Mucosa of gallbladder (tissue), 1 donor: ENCODE measurements at regions not wholly inside any gene's neighbourhood (a gene's known extent, or its start where the extent isn't known, plus 50 kb on each side); places are given as distances from the start of the nearest gene placed in this dataset.
"Not testable (repeated sequence)": the region's sequence is repeated elsewhere in the genome, so short reads cannot be mapped to it uniquely, and the experiment has no call there.

Experiments used
- DNase-seq: peaks from one replicate; pipeline ENCODE4 v3.0.0-alpha.2; 2020; ENCODE audit warnings: low spot score
- donor health status: DM: no; HTN: no; CAD: no.

DNA sequence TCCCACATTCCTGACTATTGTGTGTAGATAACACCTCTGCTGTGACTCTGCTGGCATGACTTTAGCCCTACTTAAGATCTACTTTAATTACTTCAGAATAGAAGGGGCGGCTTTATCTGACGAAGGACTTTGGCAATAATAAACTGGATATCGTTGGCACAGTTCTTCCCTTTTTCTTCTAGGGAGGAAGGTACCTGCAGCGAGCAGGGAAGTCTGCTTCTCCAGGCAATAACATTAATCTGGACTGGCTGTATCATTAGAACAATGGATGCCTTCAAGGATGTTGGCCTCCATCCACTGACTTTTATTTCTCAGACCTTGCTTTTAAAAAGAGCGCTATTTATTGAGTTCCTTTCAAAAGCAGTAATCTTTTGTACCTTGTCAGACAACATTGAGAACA lies 172.6 kb upstream of the THSD7A start:
- DNase-seq = no peak

DNA sequence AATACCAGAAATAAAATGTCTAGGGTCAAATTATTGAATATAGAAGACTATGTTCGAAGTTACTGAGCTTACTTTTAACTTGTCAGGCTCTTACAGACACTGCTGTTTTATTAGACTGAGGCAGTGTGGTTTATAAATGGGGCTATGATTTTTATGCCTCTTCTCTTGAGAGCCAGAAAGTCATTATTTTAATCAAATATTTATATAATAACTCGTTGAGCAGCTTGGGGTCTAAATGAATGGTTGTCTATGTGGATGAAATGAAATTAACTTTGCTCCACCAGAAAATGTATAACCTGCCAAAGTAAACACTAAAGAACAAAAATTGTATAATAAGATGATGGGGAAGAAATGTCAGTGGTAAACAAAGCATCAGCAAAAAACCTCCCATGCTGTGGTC lies 175.6 kb upstream of the THSD7A start:
- DNase-seq = no peak

DNA sequence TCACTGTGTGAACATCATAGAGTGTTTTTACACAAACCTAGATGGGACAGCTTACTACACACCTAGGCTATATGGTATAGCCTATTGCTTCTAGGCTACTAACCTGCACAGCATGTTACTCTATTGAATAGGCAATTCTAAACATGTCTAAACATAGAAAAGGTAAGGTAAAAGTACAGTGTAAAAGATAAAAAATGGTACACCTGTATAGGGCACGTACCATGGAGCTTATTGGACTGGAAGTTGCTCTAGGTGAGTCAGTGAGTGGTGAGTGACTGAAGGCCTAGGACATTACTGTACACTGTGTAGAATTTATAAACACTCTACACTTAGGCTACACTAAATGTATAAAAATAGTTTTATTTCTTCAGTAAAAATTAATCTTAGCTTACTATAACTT lies 182.0 kb upstream of the THSD7A start:
- DNase-seq = no peak

DNA sequence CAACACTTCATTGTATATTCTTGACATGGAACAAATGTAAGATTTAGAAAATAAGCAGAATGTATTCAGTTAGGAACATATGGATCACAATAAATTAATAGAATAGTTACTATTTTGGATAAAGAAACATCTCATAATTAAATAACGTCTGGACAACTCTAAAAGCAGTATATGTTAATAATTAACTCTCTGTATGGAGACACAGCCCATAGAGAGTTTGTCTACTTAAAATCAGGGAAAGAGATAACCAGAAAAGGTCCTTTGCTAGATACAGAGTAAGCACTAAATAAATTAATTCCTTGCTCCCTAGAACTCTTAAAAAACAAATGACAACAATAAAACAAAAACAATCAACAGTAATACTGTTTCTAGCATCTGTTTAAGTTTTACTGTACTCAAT lies 184.4 kb upstream of the THSD7A start:
- DNase-seq = no peak

DNA sequence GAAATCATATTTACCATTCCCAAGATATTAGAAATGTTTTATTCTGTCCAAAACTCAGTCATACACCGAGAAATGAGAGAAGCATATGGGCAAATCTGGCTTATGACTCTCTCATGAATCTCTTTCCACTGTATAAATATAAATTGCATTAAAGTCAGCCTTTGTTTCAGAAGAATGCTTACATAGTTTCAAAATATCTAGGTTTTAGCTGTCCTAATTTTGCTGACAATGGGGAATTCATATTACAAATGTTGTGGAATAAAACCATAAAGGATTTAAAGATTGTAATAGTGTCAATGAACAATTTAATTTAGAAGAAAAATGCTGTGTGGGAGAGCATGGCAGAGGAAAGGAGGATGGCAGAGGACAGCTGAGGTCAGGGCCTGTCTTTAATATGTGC lies 185.0 kb upstream of the THSD7A start:
- DNase-seq = no peak

DNA sequence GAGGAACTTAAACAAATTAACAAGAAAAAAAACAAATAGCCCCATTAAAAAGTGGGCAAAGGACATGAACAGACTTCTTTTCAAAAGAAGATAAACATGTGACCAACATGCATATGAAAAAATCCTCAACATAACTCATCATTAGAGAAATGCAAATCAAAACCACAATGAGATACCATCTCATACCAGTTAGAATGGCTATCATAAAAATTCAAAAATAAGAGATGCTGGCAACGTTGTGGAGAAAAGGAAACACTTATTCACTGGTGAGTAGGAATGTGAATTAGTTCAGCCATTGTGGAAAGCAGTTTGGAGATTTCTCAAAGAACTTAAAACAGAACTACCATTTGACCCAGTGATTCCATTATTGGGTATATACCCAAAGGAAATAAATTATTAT lies 189.1 kb upstream of the TMEM106B start:
- DNase-seq = not testable (repeated sequence)

DNA sequence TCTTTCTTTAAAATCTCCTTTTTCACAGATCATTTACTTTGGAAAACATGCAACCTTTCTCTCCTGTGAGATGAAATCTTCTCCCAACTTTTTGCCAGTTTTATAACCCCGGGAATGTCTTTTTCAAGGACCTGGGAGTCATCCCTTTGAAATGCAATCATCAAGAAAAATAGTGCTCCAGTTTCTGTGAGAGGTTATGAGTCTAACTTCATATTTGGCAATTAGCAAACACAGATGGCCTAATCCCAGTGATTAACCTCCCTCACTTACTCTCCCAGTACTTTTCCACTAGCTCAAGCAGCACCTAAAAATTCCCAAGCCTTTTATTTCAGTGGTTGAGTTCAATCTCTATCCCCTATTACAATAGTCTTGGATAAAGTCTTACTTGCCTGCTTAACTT lies 185.8 kb upstream of the TMEM106B start:
- DNase-seq = no peak

DNA sequence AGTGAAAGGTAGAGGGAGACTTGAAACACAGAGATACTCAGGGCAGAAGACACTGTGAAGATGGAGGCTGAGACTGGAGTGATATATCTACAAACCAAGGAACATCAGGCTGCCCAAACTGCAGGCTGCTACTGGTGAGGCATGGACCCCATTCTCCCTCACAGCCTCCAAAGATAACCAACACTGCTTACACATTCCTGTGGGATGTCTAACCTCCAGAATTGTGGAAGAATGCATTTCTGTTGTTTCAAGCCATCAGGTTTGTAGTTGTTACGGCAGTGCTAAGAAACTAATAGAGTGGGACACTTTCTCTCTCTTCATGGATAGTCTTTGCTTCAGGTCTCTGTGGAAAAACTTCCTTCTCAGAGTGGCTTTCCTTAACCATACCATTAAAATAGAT lies 182.6 kb upstream of the TMEM106B start:
- no peak for DNase-seq

DNA sequence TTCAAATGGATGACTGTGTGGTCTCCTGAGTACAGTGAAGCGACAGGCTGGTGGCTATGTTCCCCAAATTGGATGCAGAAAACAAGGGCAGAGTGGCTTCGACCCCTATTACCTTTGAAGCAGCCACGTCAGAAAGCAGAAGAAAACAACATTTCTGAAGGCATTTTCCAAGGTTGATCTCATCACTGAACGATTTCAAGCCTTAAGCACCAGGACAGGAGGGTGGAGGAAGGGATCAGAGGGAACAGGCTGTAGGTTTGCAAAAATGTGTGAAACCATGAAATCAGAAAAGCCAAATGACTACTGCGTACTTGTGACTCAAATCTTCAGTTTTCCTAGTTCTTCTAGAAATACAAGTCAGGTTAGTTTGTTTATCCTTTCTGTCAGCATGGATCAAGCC lies 181.0 kb upstream of the TMEM106B start:
- no peak for DNase-seq

DNA sequence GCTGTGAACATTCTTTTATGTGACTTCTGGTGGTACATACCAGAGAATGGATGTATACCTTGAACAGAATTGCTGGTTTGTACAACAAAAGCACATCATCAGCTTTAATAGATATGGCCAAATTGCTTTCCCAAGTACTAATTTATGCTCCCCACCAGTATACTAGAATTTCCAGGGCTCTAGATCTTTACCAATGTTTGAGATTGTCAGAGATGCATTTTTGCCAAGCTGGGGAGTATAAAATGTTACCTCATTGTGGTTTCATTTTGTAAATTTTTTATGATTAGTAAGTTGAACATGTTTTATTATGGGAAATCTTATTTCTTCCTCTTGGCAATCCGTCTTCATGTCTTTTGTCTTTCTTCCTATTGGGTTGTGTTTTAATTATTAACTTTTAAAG lies 179.9 kb upstream of the TMEM106B start:
- DNase-seq = no peak

DNA sequence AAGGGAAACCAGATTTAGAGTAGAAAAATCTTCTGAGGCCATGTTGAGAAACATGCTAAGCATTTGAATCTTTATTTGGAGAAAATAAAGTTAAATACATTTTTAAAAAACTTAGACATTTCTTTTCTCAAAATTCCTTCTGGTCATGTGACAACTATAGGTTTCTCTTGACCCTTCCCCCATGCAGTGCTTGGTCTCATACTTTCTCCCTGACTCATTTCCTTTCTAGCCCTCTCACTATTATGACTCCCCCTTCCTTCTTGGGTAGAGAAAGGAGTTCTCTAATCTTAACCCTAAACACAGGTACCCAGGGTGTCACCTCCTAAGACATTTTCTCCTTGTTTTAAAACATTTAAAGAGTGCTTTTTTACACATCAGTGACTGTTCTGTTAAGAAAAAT lies 179.5 kb upstream of the TMEM106B start:
- DNase-seq = no peak

DNA sequence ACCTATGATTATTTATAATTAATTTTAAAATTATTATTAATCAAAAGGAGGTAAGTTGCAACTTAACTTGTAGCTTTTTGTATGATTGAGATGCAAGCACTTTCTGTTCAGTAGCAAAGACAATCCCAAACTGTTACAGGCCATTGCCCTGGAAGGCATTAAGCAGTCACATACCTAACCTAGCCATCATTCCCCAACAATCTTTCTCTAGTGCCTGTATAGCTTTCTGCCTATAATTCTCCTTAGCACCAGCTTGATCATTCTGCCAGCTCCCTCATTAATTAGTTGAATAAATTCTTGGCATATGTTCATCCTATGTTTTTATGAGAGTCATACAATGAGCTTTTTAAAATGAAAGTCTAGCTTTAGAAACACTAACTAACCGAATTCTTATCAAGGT lies 178.9 kb upstream of the TMEM106B start:
- no peak for DNase-seq

DNA sequence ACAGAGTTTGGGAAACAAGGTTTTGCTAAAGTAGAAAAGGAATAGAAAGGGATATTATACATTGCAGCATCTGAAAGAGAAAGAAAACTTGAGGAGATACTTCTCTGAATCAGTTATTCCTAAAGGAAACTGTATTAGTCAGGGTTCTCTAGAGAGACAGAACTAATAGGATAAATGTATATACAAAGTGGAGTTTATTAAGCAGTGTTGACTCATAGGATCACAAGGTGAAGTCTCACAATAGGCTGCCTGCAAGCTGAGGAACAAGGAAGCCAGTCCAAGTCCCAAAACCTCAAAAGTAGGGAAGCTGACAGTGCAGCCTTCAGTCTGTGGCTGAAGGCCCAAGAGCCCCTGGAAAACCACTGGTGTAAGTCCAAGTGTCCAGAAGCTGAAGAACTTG lies 167.6 kb upstream of the TMEM106B start:
- not testable (repeated sequence) for DNase-seq

DNA sequence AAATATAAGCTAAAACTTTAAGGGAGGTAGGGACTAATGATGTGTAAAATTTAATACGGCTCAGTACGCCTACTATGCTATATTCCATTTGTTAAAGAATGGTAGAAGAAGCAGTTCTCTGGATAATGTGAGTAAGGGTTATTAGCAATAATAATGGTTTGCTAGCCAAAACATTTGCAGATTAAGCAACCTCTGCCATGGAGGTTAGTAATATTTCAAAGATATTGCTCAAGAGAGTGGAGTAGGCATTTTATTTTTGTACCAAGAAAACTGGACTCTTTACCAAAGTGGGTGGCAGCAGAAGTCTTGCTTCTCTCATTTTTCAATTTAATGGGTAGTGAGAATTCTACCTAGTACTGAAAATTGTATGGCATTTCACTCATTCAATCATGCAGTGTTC lies 158.9 kb upstream of the TMEM106B start:
- no peak for DNase-seq

DNA sequence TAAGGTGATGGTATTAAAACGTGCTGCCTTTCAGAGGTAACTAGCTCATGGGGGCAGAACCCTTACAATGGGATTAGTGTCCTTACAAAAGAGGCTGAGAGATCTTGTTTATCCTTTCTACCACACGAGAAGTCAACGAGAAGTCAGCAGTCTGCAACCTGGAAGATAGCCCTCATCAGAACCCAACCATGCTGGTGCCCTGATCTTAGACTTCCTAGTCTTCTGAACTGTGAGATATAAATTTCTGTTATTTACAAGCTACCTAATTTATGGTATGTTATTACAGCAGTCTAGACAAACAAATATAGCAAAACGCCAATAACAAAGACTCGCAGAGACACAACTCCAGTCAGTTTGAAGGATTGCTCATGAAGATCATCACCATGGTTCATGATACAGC lies 157.5 kb upstream of the TMEM106B start:
- no peak for DNase-seq

DNA sequence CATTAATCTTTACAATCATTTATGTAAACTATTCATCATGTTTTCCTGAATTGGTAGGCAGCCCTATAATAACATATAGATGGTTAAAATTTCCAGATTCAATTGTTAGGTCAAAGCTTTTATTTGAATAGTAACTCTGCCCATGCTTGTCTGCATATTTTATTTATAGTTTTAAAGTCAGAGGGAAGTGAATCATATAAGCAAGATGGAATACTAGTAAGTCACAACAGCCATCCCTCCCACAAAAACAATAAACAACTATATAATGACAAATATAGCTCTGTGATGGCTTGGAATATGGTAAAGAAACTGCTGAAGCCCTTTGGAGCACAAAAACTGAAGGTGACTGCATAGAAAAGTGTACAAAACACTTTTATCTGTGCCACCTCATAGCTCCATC lies 156.3 kb upstream of the TMEM106B start:
- DNase-seq = no peak

DNA sequence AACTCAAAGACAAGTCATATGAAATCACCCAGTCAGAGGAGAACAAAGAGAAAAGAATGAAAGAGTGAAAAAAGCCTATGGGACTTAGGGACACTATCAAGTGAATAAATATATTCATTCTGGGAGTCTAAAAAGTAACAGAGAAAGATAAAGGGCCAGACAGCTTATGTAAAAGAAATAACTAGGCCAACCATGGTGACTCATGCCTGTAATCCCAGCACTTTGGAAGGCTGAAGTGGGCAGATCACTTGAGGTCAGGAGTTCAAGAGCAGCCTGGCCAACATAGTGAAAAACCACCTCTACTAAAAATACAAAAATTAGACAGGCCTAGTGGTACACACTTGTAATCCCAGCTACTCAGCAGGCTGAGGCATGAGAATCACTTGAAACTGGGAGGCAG lies 154.7 kb upstream of the TMEM106B start:
- no peak for DNase-seq

DNA sequence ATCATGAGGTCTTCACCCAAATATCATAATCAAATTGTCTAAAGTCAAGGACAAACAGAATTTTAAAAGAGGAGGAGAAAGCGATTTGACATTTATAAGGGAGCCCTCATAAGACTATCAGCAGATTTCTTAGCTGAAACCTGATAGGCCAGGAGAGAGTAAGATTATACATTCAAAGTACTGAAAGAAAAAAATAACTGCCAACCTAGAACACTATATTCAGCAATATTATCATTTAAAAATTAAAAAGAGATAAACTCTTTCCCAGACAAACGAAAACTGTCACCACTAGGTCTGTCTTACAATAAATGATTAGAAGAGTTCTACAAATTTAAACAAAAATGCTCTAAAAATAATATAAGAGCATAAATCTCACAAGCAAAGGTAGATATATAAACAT lies 154.1 kb upstream of the TMEM106B start:
- no peak for DNase-seq

DNA sequence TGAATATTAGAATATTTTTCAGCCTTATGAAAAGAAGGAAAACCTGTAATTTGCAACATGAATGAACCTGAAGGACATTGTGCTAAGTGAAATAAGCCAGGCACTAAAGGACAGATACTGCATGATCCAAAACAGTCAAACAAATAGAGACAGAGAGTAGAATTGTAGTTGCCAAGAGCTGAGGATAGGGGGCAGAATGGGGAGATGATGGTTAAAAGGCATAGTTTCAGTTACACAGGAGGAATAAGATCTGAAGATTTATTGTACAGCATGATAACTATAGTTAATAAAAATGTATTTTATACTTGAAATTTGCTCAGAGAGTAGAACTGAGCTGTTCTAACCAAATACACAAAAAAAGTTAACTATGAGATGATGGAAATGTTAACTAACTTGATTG lies 149.0 kb upstream of the TMEM106B start:
- no peak for DNase-seq

DNA sequence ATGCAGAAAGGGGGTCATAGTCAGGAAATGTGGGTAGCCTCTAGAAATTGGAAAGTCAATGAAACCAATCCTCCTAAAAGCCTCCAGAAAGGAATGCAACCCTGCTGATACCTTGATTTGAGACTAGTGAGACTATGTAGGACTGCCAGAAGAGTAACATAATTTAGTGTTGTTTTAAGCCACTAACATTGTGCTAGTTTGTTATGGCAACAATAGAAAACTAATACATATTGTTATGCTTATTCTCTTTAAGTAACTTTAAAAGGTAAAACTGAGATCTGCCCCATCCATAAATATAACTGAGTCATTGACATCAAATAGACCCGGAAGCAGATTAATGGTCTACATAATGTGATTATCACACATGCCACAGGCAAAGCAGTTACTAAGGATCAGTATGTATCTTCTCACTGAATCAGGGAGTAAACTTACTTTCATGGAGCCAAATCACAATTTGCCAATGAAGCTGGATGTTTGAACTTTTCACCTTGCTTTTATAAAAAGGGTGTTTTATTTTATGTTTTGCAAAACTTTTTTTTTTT lies 146.4 kb upstream of the TMEM106B start:
- no peak for DNase-seq

DNA sequence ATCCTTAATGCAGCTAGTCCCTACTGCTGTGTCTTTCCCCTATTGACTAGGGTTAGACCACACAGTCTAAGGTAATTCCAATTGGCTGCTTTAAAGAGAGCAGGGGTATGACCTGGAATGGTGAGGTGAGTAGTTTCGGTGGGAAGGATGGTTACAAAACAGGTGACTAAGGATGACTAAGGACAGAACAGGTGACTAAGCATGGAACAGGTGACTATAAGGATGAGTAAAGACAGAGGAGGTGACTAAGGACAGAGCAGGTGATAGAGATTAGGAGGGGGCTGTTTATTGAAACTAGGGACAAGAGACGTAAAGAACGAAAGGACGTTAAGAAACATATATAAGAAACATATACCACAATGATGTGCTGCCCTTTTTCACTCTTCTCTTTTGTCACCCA lies 145.1 kb upstream of the TMEM106B start:
- DNase-seq = no peak

DNA sequence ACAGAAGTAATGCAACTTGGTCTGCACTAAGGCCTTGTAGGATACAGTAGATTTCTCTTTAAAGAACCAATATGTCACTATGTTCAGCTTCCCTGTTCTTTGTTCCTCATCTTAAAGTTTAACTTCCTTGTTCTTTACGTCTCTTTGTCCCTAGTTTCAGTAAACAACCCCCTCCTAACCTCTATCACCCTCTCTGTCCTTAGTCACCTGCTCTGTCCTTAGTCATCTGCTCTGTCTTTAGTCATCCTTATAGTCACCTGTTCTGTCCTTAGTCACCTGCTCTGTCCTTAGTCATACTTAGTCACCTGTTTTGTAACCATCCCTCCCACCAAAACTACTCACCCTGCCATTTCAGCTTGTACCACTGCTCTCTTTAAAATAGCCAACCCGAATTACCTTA lies 144.6 kb upstream of the TMEM106B start:
- peak; percentile 20 for DNase-seq

DNA sequence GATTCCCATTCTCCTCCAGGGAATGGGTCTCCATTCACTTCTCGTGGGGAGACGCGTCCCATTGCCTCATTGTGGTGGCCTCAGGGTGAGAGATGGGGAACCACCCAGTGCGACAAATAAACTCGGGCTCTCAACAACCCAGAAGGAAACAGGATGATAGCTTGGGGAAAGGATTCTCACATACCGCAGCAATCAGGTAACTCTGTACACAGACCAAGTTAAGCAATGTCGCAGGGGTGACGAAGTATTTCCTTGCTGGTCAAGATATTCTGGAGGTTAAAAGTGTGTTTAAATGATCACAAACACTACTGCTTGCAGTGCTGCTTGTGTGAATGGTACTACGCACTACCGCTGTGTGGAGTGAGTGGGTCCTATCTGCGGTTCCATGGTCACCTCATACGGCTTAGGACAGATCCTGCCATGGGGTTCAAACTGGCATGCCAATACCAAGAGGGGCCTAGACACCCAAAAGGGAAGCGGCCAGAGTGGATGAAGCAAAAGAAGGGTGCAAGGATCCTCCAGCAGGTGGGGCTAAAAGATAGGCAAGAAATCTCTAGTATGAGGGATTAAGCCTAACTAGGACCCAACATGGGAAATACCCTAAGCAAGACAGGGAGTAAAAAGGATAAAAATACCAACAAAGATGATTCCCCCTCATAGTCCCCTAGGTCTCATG lies 143.8 kb upstream of the TMEM106B start:
- DNase-seq = peak; percentile 48

DNA sequence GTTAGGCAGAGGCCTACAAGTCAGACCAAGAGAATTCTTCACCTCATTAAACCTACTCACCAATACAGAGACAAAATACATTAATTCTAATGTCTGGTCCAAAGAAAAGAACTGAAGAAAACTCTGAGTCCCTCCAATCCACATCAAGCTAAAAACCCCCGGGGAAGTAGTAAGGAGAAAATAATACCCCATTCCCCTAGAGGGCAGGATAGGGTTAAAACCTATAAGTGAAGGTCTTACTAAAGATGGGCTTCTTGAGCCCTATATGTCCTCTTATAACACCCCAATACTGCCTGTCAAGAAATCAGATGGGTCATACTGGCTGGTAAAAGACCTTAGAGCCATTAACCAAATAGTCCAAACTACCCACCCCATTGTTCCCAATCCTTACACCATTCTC lies 141.3 kb upstream of the TMEM106B start:
- DNase-seq = no peak
